ENCODE measurements at regions not wholly inside any gene's neighbourhood (a gene's known extent, or its start where the extent isn't known, plus 50 kb on each side); places are given as distances from the start of the nearest gene placed in this dataset.
"Not testable (repeated sequence)": the region's sequence is repeated elsewhere in the genome, so short reads cannot be mapped to it uniquely, and the experiment has no call there.

GRCh38 chr2:122519821-122520611, 764.6 kb downstream of the TSN start:
- no peak for DNase-seq

GRCh38 chr2:122523143-122523542, 767.7 kb downstream of the TSN start:
- DNase-seq: no peak

GRCh38 chr2:122523981-122524380, 768.5 kb downstream of the TSN start:
- no peak for DNase-seq

GRCh38 chr2:122525336-122525735, 769.9 kb downstream of the TSN start:
- DNase-seq: no peak

- DNase-seq: no peak
Observed at GRCh38 chr2:122528061-122528460, 772.6 kb downstream of the TSN start.

- DNase-seq: no peak
Observed at GRCh38 chr2:122528958-122529705, 773.7 kb downstream of the TSN start.

- no peak for DNase-seq
Observed at GRCh38 chr2:122530814-122531213, 775.4 kb downstream of the TSN start.

- DNase-seq: no peak
Observed at GRCh38 chr2:122531290-122532071, 776.0 kb downstream of the TSN start.

- DNase-seq: no peak
Observed at GRCh38 chr2:122532072-122532344, 776.6 kb downstream of the TSN start.

- DNase-seq: no peak
Observed at GRCh38 chr2:122532481-122532880, 777.0 kb downstream of the TSN start.

GRCh38 chr2:122535960-122536505, 780.6 kb downstream of the TSN start:
- DNase-seq: no peak

- DNase-seq: no peak
Observed at GRCh38 chr2:122539311-122539710, 783.9 kb downstream of the TSN start.

GRCh38 chr2:122539920-122540319, 784.5 kb downstream of the TSN start:
- no peak for DNase-seq

GRCh38 chr2:122542236-122542635, 786.8 kb downstream of the TSN start:
- DNase-seq: no peak

- DNase-seq: no peak
Observed at GRCh38 chr2:122542646-122543045, 787.2 kb downstream of the TSN start.

- DNase-seq: no peak
Observed at GRCh38 chr2:122543815-122544214, 788.4 kb downstream of the TSN start.

- DNase-seq: no peak
Observed at GRCh38 chr2:122545821-122546220, 790.4 kb downstream of the TSN start.

GRCh38 chr2:122562775-122563174, 807.3 kb downstream of the TSN start:
- DNase-seq: no peak

GRCh38 chr2:122563781-122564180, 808.3 kb downstream of the TSN start:
- no peak for DNase-seq

GRCh38 chr2:122564843-122565242, 809.4 kb downstream of the TSN start:
- DNase-seq: no peak

- DNase-seq: no peak
Observed at GRCh38 chr2:122565364-122565763, 809.9 kb downstream of the TSN start.

GRCh38 chr2:122570641-122571040, 815.2 kb downstream of the TSN start:
- DNase-seq: no peak

- DNase-seq: not testable (repeated sequence)
Observed at GRCh38 chr2:122571471-122571870, 816.0 kb downstream of the TSN start.

- DNase-seq: no peak
Observed at GRCh38 chr2:122575076-122575475, 819.6 kb downstream of the TSN start.

Measured in AML-193 (cell line).